ENCODE measurements at regions not wholly inside any gene's neighbourhood (a gene's known extent, or its start where the extent isn't known, plus 50 kb on each side); places are given as distances from the start of the nearest gene placed in this dataset.
"Not testable (repeated sequence)": the region's sequence is repeated elsewhere in the genome, so short reads cannot be mapped to it uniquely, and the experiment has no call there.

DNA sequence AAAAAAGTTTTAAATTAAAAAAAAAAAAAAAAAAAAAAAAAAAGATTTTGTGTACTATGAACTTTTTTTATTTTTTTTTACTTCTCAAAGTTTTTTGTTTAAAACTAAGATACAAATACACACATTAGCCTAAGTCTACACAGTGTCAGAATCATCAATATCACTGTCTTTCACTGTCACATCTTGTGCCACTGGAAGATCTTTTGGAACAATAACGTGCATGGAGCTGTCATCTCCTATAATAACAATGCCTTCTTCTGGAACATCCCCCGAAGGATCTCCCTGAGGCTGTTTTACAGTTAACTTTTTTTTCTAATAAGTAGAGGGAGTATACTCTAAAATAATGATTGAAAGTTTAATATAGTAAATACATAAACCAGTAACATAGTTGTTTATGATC, 295.7 kb downstream of the KCNJ2 start:
- DNase-seq, result no peak

DNA sequence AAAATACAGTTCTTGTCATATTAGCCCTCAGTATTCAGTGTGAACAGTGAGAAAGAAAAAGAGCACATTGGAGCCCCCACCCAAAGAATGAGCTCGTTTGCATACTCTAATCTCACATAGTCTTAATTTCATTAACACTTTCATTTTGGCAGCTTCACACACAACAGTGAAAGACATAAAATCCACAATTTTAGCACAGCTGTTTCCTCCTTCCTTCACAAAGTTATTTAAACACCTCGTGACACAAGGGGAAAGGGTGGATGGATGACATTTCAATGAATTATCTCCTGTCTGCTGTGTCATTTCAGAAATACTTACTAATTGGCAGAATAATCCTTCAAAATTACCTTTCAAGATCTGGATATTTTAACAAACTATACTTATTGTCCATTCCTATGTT, 299.3 kb downstream of the KCNJ2 start:
- no peak for DNase-seq

DNA sequence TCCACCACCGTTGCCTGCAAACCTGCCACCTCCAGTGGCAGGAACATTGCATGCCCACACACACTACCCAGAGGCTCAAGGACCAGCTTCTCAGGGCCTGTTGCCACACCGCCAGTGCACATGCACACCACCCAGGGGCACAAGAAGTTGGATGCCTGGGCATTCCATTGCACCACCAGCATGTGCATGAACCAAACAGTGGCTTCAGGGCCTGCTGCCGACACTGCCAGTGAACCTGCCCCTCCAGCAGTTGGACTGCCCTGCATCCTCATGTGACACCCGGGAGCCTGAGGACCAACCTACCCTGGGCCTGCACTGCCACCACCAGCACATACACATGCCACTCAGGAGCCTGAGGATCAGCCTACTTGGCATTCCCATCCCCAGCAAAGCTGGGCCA, 303.7 kb downstream of the KCNJ2 start:
- DNase-seq, result no peak

DNA sequence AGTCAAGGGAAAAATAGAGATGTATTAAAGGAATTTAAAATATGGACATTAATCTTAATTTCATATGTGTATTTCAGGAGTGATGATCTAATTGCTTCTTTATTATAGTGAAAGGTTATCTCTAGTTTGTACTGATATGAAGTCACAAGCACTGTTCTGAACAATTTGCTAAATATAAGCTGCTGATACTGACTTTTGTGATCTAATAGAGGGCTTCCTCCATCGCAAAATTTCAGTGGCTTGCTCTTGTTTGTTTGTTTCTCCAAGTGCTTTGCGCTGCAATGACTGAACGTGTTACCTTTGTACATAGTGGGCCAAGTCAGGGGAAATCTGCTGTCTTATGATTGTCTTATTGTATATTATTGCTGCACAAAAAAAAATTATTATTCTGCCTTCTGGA, 307.0 kb downstream of the KCNJ2 start:
- DNase-seq, result no peak

- no peak for DNase-seq
Measured at GRCh38 chr17:70478902-70479301, 309.6 kb downstream of the KCNJ2 start.

GRCh38 chr17:70479779-70480178, 310.4 kb downstream of the KCNJ2 start:
- DNase-seq, result no peak

DNA sequence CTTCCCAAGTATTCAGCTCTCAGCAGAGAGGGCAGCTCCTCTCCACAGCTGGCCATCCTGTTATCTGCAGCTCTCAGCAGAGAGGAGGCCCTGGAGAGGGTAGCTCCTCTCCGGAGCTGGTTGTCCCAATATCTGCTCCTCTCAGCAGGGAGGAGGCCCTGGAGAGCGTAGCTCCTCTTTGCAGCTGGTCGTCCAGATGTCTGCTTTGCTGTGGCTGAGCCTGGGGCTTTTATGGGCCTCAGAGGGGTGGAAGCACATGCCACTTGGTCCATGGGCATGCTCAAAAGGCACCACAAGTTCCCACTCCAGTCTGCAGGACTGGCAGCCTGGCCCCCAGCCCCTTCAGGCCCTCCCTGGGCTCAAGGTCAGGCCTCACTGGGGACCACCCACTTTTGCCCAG, 314.3 kb downstream of the KCNJ2 start:
- no peak for DNase-seq

DNA sequence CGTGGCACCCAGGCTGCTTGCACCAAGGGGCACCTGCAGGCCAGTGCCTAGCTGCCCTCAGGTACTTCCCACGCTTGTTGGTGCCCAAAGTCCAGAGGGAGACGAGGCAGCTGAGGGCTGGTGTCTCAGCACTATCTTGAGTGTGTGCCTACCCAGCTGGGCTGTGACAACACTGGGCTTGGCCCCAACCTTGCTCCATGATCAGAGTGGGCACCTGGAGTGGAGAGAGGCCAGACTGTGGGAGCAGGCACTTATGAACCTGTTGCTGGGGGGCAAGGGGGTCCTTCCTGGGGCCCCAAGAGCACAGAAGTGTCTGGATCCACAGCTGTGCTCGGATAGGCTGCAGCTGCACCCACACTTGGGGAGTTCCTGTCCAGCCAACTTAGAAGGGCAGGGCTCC, 314.7 kb downstream of the KCNJ2 start:
- no peak for DNase-seq

GRCh38 chr17:70484496-70484895, 315.2 kb downstream of the KCNJ2 start:
- DNase-seq, result no peak

GRCh38 chr17:70492368-70492767, 323.0 kb downstream of the KCNJ2 start:
- DNase-seq, result no peak

GRCh38 chr17:70493277-70493874, 324.0 kb downstream of the KCNJ2 start:
- no peak for DNase-seq

DNA sequence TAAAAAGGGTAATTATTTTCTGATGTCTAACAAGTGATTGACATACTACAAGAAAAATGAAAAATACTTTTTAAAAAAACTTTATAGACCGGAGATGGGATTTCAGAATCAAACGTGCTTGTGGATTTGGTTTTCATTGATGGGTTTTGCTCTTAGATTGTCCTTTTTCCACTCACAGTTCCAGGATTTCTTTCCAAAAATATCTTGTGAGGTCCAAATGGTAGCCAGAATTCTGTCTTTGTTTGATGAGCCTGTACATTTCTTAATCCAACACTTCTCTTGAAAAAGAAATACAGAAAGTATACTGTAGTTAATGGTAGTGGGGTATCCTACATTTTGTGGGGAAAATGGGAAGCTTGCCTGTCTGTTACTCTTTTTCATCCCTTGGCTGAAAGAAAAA, 329.3 kb downstream of the KCNJ2 start:
- DNase-seq, result no peak

DNA sequence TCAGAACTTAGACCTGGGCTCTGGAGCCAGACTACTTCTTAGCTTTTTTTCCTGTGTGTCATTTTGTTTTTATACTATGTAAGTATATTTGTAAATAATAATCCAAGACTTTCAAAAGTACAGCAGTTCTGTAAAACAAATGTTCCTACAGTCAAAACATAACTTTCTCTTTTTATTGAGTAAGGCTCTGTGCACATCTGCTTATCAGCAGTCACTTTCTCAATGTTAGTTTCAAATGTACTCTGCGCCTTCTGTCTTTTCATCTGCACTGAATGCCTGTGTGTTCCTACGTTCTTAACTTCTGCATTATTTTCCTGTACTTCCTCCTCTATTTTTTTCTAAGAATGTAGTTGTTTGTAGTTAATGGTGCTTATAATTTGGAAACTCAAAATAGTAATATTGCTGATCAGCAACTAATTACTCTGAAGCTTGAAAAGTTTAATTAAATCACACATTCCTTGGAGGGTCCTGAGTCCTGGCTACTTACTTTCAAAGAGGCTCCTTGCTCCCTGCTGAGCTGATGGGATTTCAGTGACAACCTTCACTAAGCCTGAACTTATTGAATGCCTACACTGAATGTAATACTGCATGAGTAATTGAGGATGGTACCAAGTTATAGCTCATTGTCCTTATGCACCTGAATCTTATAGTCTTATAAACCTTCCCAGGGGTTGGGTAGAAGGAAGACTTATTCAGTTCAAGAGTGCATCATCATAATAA, 329.9 kb downstream of the KCNJ2 start:
- DNase-seq, result no peak

DNA sequence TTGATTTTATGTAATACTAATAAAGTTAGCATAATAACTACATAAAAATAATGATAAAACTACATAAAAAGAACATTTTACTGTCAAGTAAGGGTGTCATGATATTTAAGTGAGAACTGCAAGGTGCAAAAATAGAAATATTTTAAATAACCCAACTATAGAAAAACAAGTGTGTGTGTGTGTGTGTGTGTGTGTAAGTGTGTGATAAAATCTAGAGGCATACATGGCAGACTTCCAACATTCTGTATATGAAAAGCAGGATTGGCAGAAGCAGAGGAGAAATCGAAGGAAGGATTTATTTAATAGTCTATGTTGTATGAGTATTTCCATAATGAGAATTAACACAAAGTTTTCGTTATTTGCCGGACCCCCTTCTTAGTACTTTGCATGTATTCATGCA, 334.1 kb downstream of the KCNJ2 start:
- no peak for DNase-seq

DNA sequence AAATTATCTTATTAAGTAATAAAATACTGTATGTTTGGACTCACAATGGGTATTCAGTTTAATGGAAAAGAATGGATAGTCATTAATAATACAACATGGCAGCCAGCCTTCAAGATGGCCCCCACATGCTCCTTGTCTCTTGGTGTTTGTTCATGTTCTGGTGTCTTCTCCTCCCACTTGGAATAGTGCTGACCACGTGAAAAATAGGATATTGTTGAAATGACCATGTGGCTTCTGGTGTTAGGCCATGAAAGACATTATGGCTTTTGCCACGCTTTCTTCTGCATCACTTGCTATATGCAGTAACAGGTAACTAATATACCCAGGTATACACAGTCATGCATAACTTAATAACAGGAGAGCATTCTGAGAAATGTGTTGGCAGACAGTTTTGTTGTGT, 341.0 kb downstream of the KCNJ2 start:
- no peak for DNase-seq

DNA sequence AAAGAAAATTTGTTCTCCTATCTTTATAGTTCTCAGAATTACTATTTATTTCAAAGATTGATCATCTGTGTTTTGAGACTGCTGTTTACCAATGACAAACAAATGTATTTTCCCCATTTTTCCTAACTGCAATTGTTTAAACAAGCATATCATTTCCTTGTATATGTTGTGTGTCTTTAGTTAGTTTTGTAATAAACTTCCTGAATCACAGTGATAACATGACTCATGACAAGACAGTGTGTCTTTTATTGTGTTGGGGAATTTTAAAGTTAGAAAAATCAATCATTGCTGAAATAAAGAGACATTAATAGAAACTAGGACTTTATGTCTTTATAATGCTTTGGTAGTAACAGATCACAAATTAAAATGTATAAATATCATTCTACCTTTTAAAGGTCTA, 348.5 kb downstream of the KCNJ2 start:
- no peak for DNase-seq

GRCh38 chr17:70519300-70519699, 350.0 kb downstream of the KCNJ2 start:
- no peak for DNase-seq

GRCh38 chr17:70520447-70520846, 351.1 kb downstream of the KCNJ2 start:
- DNase-seq, result no peak

GRCh38 chr17:70520956-70521355, 351.6 kb downstream of the KCNJ2 start:
- DNase-seq, result no peak

DNA sequence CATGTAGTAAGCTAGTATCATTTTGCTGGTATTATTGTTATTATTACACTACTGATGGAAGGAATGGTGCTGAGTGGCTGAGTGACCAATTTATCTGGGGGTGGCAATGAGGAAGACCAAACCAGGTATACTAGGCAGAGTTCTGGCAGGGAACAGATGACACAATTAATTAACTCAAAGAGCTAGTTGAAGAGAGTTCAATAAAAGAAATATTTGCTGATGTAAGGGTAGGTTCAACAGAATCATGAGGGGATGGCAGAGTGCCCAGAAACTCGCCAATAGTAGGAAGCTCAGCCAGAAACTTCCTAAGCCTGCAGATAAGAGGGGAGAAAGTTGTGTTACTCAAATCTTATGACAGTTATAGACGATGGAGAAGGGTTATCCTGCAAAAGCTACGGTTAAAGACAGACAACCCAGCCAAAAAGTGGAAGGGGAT, 352.5 kb downstream of the KCNJ2 start:
- DNase-seq, result no peak

- DNase-seq, result no peak
Measured at GRCh38 chr17:70523426-70523825, 354.1 kb downstream of the KCNJ2 start.

DNA sequence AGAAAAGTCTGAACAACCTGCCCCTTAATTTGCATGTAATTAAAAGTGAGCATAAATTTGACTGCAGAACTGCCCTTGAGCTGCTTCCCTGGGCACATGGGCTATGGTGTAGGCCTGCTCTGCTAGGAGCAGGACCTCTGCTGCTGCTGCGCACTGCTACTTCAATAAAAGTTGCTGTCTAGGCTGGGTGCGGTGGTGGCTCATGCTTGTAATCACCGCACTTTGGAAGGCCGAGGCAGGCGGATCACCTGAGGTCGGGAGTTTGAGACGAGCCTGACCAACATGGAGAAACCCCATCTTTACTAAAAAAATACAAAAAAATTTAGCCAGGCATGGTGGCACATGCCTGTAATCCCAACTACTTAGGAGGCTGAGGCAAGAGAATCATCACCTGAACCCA, 355.7 kb downstream of the KCNJ2 start:
- DNase-seq, result not testable (repeated sequence)

- DNase-seq, result no peak
Measured at GRCh38 chr17:70525961-70526360, 356.6 kb downstream of the KCNJ2 start.

- no peak for DNase-seq
Measured at GRCh38 chr17:70527364-70527888, 358.1 kb downstream of the KCNJ2 start.

DNA sequence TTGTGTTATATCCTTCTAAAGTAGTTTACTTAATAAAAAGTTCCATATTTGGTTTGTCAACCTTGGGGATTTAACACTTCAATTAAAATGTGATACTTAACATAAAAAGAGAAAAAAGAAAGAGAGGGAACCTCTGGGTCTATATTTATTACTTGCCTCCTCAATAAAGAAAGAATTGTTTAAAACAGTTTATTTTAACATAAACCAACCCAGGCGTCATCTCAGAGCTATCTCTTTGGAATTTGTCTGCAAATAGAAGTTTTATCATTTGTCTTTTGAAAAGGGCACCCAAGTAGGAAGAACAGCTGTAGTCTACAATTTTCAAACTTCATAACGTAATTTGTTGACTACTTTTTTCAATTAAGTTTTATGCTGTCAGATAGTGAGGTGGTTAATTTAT, 364.1 kb downstream of the KCNJ2 start:
- DNase-seq, result no peak
